AG10803 (cell line): ENCODE measurements at regions not wholly inside any gene's neighbourhood (a gene's known extent, or its start where the extent isn't known, plus 50 kb on each side); places are given as distances from the start of the nearest gene placed in this dataset.

Source experiments
- DNase-seq: peaks from one replicate; pipeline ENCODE4 v3.0.0; 2010; ENCODE audit warnings: low read depth
- H3K4me3 ChIP-seq: 2 replicates; pipeline ENCODE4 v1.5.1; 2011; ENCODE audit warnings: mild to moderate bottlenecking, low read length, control low read depth
- CTCF ChIP-seq: conservative IDR thresholded peaks from 2 replicates; pipeline ENCODE4 v1.5.1; 2011; ENCODE audit warnings: mild to moderate bottlenecking, low read length, control low read depth, inconsistent platforms

GRCh38 chr6:15081447-15081846, 164.4 kb upstream of the JARID2 start:
- TF ChIP-seq CTCF, result no peak
- no peak for DNase-seq
- H3K4me3 ChIP-seq, result no peak overlapping the region

GRCh38 chr6:15082708-15083107, 163.2 kb upstream of the JARID2 start:
- TF ChIP-seq CTCF, result no peak
- H3K4me3 ChIP-seq, result no peak overlapping the region
- no peak for DNase-seq

GRCh38 chr6:15086348-15087158, 159.3 kb upstream of the JARID2 start:
- no peak for TF ChIP-seq CTCF
- no peak overlapping the region for H3K4me3 ChIP-seq
- no peak for DNase-seq

- H3K4me3 ChIP-seq, result no peak overlapping the region
- TF ChIP-seq CTCF, result no peak
These were observed 158.7 kb upstream of the JARID2 start for GRCh38 chr6:15087186-15087589.

GRCh38 chr6:15088904-15089568, 156.8 kb upstream of the JARID2 start:
- no peak for DNase-seq
- no peak overlapping the region for H3K4me3 ChIP-seq

More at GRCh38 chr6:15087186-15087589, 158.7 kb upstream of the JARID2 start:
- no peak for DNase-seq

GRCh38 chr6:15089569-15090144, 156.2 kb upstream of the JARID2 start:
- H3K4me3 ChIP-seq, result no peak overlapping the region
- no peak for TF ChIP-seq CTCF
- DNase-seq, result no peak

More at GRCh38 chr6:15088904-15089568, 156.8 kb upstream of the JARID2 start:
- TF ChIP-seq CTCF, result no peak
